ENCODE measurements at regions not wholly inside any gene's neighbourhood (a gene's known extent, or its start where the extent isn't known, plus 50 kb on each side); places are given as distances from the start of the nearest gene placed in this dataset.

DNA sequence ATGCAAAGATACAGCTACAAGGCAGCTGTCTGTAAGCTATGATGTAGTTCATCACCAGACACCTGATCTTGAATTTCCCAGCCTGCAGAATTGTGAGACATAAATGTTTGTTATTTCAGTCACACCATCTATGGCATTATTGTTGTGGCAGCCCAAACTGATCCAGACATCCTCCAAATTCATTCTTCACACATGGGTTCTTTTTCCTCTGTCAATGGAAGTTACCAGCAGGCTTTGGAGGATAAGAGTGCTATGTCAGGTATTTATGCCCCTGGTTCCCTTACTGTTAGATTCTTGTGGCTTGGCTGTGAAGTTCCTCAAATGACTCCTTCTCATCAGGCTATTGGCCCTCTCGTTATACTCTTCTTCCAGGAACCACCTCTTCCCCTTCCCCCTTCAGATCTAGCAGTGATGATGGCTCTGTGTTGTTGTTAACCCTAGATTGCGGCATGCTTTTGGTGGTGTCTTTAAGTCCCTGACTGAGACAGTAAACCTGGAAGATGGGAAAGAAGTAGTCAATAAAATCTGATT, 91.0 kb upstream of the CHMP2B start:
- no peaks in the 10 kb centered on the region for H3K79me2 ChIP-seq (replicated peaks; ENCODE audit: insufficient read depth)
- Mint-ChIP-seq H3K4me3 (no peak overlapping the region), H3K9me3 (peaks cover 18% of the 10 kb centered on the region; the same call in 2 of the 3 replicates), H3K27ac (no peak overlapping the region), H3K4me1 (no peaks in the 10 kb centered on the region), H3K27me3 (ENCODE audit: insufficient read depth, low read depth, poor library complexity) (peaks cover 5% of the 10 kb centered on the region), H3K36me3 (ENCODE audit: low read depth) (peaks cover 11% of the 10 kb centered on the region; the same call in 2 of the 3 replicates)
- ATAC-seq (no peak), DNase-seq (ENCODE audit: low spot score) (no peak)
- H3K27me3 ChIP-seq (ENCODE audit: insufficient read depth) = no peaks in the 10 kb centered on the region
- H3K4me1 ChIP-seq (ENCODE audit: insufficient read depth) = no peaks in the 10 kb centered on the region
- 0 out of 2 replicates have a peak, but pooled peaks cover 3% of the 10 kb centered on the region for H3K36me3 ChIP-seq (ENCODE audit: insufficient read depth)
- no peak for TF ChIP-seq STAT1 (IDR thresholded peaks at IDR 0.05; ENCODE audit: unreplicated experiment)
- TF ChIP-seq, protein P1, sequence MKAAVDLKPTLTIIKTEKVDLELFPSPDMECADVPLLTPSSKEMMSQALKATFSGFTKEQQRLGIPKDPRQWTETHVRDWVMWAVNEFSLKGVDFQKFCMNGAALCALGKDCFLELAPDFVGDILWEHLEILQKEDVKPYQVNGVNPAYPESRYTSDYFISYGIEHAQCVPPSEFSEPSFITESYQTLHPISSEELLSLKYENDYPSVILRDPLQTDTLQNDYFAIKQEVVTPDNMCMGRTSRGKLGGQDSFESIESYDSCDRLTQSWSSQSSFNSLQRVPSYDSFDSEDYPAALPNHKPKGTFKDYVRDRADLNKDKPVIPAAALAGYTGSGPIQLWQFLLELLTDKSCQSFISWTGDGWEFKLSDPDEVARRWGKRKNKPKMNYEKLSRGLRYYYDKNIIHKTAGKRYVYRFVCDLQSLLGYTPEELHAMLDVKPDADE (IDR thresholded peaks at IDR 0.05) = no peak
- no peak for TF ChIP-seq ZNF114 (CRISPR knock-in tag; IDR thresholded peaks at IDR 0.05)
- TF ChIP-seq, protein P2, sequence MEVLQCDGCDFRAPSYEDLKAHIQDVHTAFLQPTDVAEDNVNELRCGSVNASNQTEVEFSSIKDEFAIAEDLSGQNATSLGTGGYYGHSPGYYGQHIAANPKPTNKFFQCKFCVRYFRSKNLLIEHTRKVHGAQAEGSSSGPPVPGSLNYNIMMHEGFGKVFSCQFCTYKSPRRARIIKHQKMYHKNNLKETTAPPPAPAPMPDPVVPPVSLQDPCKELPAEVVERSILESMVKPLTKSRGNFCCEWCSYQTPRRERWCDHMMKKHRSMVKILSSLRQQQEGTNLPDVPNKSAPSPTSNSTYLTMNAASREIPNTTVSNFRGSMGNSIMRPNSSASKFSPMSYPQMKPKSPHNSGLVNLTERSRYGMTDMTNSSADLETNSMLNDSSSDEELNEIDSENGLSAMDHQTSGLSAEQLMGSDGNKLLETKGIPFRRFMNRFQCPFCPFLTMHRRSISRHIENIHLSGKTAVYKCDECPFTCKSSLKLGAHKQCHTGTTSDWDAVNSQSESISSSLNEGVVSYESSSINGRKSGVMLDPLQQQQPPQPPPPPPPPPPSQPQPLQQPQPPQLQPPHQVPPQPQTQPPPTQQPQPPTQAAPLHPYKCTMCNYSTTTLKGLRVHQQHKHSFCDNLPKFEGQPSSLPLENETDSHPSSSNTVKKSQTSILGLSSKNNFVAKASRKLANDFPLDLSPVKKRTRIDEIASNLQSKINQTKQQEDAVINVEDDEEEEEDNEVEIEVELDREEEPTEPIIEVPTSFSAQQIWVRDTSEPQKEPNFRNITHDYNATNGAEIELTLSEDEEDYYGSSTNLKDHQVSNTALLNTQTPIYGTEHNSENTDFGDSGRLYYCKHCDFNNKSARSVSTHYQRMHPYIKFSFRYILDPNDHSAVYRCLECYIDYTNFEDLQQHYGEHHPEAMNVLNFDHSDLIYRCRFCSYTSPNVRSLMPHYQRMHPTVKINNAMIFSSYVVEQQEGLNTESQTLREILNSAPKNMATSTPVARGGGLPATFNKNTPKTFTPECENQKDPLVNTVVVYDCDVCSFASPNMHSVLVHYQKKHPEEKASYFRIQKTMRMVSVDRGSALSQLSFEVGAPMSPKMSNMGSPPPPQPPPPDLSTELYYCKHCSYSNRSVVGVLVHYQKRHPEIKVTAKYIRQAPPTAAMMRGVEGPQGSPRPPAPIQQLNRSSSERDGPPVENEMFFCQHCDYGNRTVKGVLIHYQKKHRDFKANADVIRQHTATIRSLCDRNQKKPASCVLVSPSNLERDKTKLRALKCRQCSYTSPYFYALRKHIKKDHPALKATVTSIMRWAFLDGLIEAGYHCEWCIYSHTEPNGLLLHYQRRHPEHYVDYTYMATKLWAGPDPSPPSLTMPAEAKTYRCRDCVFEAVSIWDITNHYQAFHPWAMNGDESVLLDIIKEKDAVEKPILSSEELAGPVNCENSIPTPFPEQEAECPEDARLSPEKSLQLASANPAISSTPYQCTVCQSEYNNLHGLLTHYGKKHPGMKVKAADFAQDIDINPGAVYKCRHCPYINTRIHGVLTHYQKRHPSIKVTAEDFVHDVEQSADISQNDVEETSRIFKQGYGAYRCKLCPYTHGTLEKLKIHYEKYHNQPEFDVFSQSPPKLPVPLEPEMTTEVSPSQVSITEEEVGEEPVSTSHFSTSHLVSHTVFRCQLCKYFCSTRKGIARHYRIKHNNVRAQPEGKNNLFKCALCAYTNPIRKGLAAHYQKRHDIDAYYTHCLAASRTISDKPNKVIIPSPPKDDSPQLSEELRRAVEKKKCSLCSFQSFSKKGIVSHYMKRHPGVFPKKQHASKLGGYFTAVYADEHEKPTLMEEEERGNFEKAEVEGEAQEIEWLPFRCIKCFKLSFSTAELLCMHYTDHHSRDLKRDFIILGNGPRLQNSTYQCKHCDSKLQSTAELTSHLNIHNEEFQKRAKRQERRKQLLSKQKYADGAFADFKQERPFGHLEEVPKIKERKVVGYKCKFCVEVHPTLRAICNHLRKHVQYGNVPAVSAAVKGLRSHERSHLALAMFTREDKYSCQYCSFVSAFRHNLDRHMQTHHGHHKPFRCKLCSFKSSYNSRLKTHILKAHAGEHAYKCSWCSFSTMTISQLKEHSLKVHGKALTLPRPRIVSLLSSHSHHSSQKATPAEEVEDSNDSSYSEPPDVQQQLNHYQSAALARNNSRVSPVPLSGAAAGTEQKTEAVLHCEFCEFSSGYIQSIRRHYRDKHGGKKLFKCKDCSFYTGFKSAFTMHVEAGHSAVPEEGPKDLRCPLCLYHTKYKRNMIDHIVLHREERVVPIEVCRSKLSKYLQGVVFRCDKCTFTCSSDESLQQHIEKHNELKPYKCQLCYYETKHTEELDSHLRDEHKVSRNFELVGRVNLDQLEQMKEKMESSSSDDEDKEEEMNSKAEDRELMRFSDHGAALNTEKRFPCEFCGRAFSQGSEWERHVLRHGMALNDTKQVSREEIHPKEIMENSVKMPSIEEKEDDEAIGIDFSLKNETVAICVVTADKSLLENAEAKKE (CRISPR knock-in tag; IDR thresholded peaks at IDR 0.05) = no peak
- TF ChIP-seq, protein P3, sequence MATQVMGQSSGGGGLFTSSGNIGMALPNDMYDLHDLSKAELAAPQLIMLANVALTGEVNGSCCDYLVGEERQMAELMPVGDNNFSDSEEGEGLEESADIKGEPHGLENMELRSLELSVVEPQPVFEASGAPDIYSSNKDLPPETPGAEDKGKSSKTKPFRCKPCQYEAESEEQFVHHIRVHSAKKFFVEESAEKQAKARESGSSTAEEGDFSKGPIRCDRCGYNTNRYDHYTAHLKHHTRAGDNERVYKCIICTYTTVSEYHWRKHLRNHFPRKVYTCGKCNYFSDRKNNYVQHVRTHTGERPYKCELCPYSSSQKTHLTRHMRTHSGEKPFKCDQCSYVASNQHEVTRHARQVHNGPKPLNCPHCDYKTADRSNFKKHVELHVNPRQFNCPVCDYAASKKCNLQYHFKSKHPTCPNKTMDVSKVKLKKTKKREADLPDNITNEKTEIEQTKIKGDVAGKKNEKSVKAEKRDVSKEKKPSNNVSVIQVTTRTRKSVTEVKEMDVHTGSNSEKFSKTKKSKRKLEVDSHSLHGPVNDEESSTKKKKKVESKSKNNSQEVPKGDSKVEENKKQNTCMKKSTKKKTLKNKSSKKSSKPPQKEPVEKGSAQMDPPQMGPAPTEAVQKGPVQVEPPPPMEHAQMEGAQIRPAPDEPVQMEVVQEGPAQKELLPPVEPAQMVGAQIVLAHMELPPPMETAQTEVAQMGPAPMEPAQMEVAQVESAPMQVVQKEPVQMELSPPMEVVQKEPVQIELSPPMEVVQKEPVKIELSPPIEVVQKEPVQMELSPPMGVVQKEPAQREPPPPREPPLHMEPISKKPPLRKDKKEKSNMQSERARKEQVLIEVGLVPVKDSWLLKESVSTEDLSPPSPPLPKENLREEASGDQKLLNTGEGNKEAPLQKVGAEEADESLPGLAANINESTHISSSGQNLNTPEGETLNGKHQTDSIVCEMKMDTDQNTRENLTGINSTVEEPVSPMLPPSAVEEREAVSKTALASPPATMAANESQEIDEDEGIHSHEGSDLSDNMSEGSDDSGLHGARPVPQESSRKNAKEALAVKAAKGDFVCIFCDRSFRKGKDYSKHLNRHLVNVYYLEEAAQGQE (IDR thresholded peaks at IDR 0.05; ENCODE audit: unreplicated experiment) = no peak
- TF ChIP-seq POLR2AphosphoS5 (IDR thresholded peaks at IDR 0.05; ENCODE audit: low read depth) = no peak
- TF ChIP-seq EZH2phosphoT487 (IDR thresholded peaks at IDR 0.05; ENCODE audit: unreplicated experiment) = no peak
- TF ChIP-seq JUNB (IDR thresholded peaks at IDR 0.05; ENCODE audit: unreplicated experiment) = no peak
- no peak for TF ChIP-seq NANOG (IDR thresholded peaks at IDR 0.05; ENCODE audit: borderline replicate concordance)
- no peaks in the 10 kb centered on the region for H3K9me2 ChIP-seq (ENCODE audit: insufficient read depth)
- H3K27ac ChIP-seq (ENCODE audit: low read depth) = no peak overlapping the region
- H3K4me2 ChIP-seq = no peak overlapping the region
- no peaks in the 10 kb centered on the region for H3F3A ChIP-seq (replicated peaks; ENCODE audit: low read depth)
- H3K4me3 ChIP-seq = no peak overlapping the region
- H2AFZ ChIP-seq = no peak overlapping the region
- no peaks in the 10 kb centered on the region for H4K20me1 ChIP-seq (replicated peaks; ENCODE audit: insufficient read depth)
